ENCODE measurements at regions not wholly inside any gene's neighbourhood (a gene's known extent, or its start where the extent isn't known, plus 50 kb on each side); places are given as distances from the start of the nearest gene placed in this dataset.

GRCh38 chr5:163293836-163294235 lies 143.6 kb upstream of the CCNG1 start:
- Histone ChIP-seq H3K36me3 (no peaks in the 10 kb centered on the region), H3K9me3 (no peaks in the 10 kb centered on the region), H3K4me1 (ENCODE audit: control insufficient read depth in 1 of 2, insufficient read depth in 1 of 2, low read depth in 1 of 2, low read length in 1 of 2) (no peaks in the 10 kb centered on the region), H3K4me3 (ENCODE audit: low read depth in 1 of 2, low read length in 1 of 2) (no peak overlapping the region), H3K27ac (no peak overlapping the region), H3K27me3 (no peaks in the 10 kb centered on the region)
- TF ChIP-seq CTCF (IDR thresholded peaks at IDR 0.05) = no peak

GRCh38 chr5:163303718-163304117 lies 133.7 kb upstream of the CCNG1 start:
- no peaks in the 10 kb centered on the region for H3K36me3 ChIP-seq
- H3K4me1 ChIP-seq (ENCODE audit: control insufficient read depth in 1 of 2, insufficient read depth in 1 of 2, low read depth in 1 of 2, low read length in 1 of 2) = peaks cover 0 to 5% of the 10 kb centered on the region in 2 experiments
- H3K27me3 ChIP-seq = peaks cover 24% of the 10 kb centered on the region
- H3K27ac ChIP-seq = no peak overlapping the region
- no peaks in the 10 kb centered on the region for H3K9me3 ChIP-seq
- no peak overlapping the region for H3K4me3 ChIP-seq (ENCODE audit: low read depth in 1 of 2, low read length in 1 of 2)
- no peak for TF ChIP-seq CTCF (IDR thresholded peaks at IDR 0.05)

GRCh38 chr5:163305655-163306054 lies 131.7 kb upstream of the CCNG1 start:
- Histone ChIP-seq H3K27me3 (peaks cover 24% of the 10 kb centered on the region), H3K4me3 (ENCODE audit: low read depth in 1 of 2, low read length in 1 of 2) (no peak overlapping the region), H3K36me3 (no peaks in the 10 kb centered on the region), H3K4me1 (ENCODE audit: control insufficient read depth in 1 of 2, insufficient read depth in 1 of 2, low read depth in 1 of 2, low read length in 1 of 2) (peaks cover 18 to 24% of the 10 kb centered on the region in 2 experiments), H3K9me3 (no peaks in the 10 kb centered on the region), H3K27ac (no peak overlapping the region)
- no peak for TF ChIP-seq CTCF (IDR thresholded peaks at IDR 0.05)

- H3K9me3 ChIP-seq = no peaks in the 10 kb centered on the region
- peaks cover 25 to 32% of the 10 kb centered on the region in 2 experiments for H3K4me1 ChIP-seq (ENCODE audit: control insufficient read depth in 1 of 2, insufficient read depth in 1 of 2, low read depth in 1 of 2, low read length in 1 of 2)
- TF ChIP-seq CTCF (IDR thresholded peaks at IDR 0.05) = no peak
- H3K4me3 ChIP-seq (ENCODE audit: low read depth in 1 of 2, low read length in 1 of 2) = no peak overlapping the region
- no peak overlapping the region for H3K27ac ChIP-seq
- H3K36me3 ChIP-seq = no peaks in the 10 kb centered on the region
- peaks cover 20% of the 10 kb centered on the region for H3K27me3 ChIP-seq
Observed at GRCh38 chr5:163306421-163306820, 131.0 kb upstream of the CCNG1 start.

GRCh38 chr5:163309914-163310313 lies 127.5 kb upstream of the CCNG1 start:
- peak overlapping the region in 1 of 2 experiments; percentile 5 for H3K4me3 ChIP-seq (ENCODE audit: low read depth in 1 of 2, low read length in 1 of 2)
- no peaks in the 10 kb centered on the region for H3K27me3 ChIP-seq
- no peaks in the 10 kb centered on the region for H3K36me3 ChIP-seq
- H3K27ac ChIP-seq = peak overlapping the region; percentile 77
- H3K9me3 ChIP-seq = peaks cover 6% of the 10 kb centered on the region
- no peak for TF ChIP-seq CTCF (IDR thresholded peaks at IDR 0.05)
- peaks cover 27 to 38% of the 10 kb centered on the region in 2 experiments for H3K4me1 ChIP-seq (ENCODE audit: control insufficient read depth in 1 of 2, insufficient read depth in 1 of 2, low read depth in 1 of 2, low read length in 1 of 2)

- Histone ChIP-seq H3K27ac (peak overlapping the region; percentile 77), H3K4me1 (ENCODE audit: control insufficient read depth in 1 of 2, insufficient read depth in 1 of 2, low read depth in 1 of 2, low read length in 1 of 2) (peaks cover 27 to 38% of the 10 kb centered on the region in 2 experiments), H3K27me3 (no peaks in the 10 kb centered on the region), H3K4me3 (ENCODE audit: low read depth in 1 of 2, low read length in 1 of 2) (peak overlapping the region in 1 of 2 experiments; percentile 5), H3K9me3 (peaks cover 6% of the 10 kb centered on the region), H3K36me3 (no peaks in the 10 kb centered on the region)
- no peak for TF ChIP-seq CTCF (IDR thresholded peaks at IDR 0.05)
Observed at GRCh38 chr5:163310997-163311396, 126.4 kb upstream of the CCNG1 start.

Measured in neutrophil (primary cell).